GM18502 (cell line): ENCODE measurements at regions not wholly inside any gene's neighbourhood (a gene's known extent, or its start where the extent isn't known, plus 50 kb on each side); places are given as distances from the start of the nearest gene placed in this dataset.

ENCODE experiments used
- ATAC-seq: cut with Tn5 transposase; IDR thresholded peaks from one replicate; pipeline ENCODE4 v1.9.1; 2021; ENCODE audit warnings: mild to moderate bottlenecking; ENCODE audit not compliant: unreplicated experiment, poor library complexity

- no peak for ATAC-seq
Observed at GRCh38 chr3:72475258-72476138, 372.7 kb downstream of the SHQ1 start.

- ATAC-seq: no peak
Observed at GRCh38 chr3:72474775-72475174, 373.5 kb downstream of the SHQ1 start.

GRCh38 chr3:72473156-72473555 lies 375.1 kb downstream of the SHQ1 start:
- peak; percentile 95 for ATAC-seq

- ATAC-seq: no peak
Observed at GRCh38 chr3:72470904-72471417, 377.3 kb downstream of the SHQ1 start.

GRCh38 chr3:72465853-72466252 lies 382.4 kb downstream of the SHQ1 start:
- ATAC-seq: no peak

GRCh38 chr3:72463083-72463482 lies 385.2 kb downstream of the SHQ1 start:
- no peak for ATAC-seq

- ATAC-seq: no peak
Observed at GRCh38 chr3:72462595-72463011, 385.6 kb downstream of the SHQ1 start.

- ATAC-seq: no peak
Observed at GRCh38 chr3:72461787-72462186, 386.5 kb downstream of the SHQ1 start.

GRCh38 chr3:72460205-72461174 lies 387.8 kb downstream of the SHQ1 start:
- ATAC-seq: no peak

- ATAC-seq: no peak
Observed at GRCh38 chr3:72459588-72459987, 388.7 kb downstream of the SHQ1 start.

GRCh38 chr3:72458375-72458774 lies 389.9 kb downstream of the SHQ1 start:
- ATAC-seq: no peak

- ATAC-seq: no peak
Observed at GRCh38 chr3:72454441-72454840, 393.8 kb downstream of the SHQ1 start.

- ATAC-seq: no peak
Observed at GRCh38 chr3:72453706-72454105, 394.5 kb downstream of the SHQ1 start.

GRCh38 chr3:72452745-72453144 lies 395.5 kb downstream of the SHQ1 start:
- ATAC-seq: no peak

- ATAC-seq: no peak
Observed at GRCh38 chr3:72451841-72452240, 396.4 kb downstream of the SHQ1 start.

- no peak for ATAC-seq
Observed at GRCh38 chr3:72449551-72449950, 398.7 kb downstream of the SHQ1 start.

GRCh38 chr3:72448858-72449257 lies 399.4 kb downstream of the SHQ1 start:
- no peak for ATAC-seq

GRCh38 chr3:72448375-72448823 lies 399.8 kb downstream of the SHQ1 start:
- no peak for ATAC-seq

GRCh38 chr3:72447059-72447946 lies 400.9 kb downstream of the SHQ1 start:
- ATAC-seq: peak; percentile 91
